CD4-positive, alpha-beta T cell treated with Interleukin-4 for 4 hours (primary cell): ENCODE measurements at regions not wholly inside any gene's neighbourhood (a gene's known extent, or its start where the extent isn't known, plus 50 kb on each side); places are given as distances from the start of the nearest gene placed in this dataset.

Experiments used
- DNase-seq: peaks from one replicate; pipeline ENCODE4 v3.0.0-alpha.2; 2020

- DNase-seq = no peak
These were observed 745.8 kb downstream of the MRPL39 start for GRCh38 chr21:24861471-24861870.

DNA sequence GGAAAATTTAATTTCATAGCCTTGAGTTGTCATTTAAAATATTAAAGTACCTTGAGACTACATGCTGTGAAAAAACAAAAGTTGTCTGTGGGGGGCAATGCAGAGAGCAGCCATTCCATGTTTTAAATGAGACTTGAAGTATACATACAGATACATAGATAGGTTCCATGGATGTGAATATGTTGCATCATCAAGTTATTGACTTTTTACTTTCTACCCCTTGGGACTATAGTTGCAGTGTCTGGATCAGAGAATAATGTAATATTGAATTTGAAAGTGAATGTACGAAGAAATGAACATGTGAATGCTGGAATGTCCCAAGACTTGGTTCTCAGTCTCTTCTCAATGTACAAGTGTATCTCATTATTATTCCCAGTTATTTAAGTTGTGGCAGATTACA is 751.0 kb downstream of the MRPL39 start:
- no peak for DNase-seq

DNA sequence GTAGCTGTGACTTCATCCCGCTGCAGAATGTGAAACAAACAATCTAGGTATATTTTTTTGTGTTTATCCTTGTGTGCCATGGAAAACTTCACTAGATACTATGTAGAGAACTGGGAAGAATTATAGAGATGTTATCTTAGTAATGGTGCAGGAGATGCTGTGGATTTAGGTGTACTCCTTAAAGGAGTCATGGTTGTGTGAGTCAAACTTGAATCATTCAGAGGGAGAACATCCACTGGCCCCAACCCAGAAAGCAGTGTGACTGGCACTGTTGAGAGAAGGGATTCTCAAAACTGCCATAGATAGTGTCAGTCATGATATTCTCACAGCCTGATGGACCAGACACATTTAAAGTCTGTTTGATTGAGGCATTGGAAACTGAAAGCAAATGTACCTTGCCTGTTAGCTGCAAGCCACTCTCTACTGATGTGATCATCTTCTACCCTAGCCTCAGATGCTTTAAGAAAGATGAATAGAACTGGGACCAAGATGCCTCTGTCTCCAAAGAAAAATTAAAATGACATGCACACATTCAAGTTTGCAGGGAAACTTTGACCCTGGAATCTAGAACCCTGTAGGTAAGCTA is 754.6 kb downstream of the MRPL39 start:
- DNase-seq = no peak

- DNase-seq = no peak
These were observed 757.2 kb downstream of the MRPL39 start for GRCh38 chr21:24850121-24850520.

DNA sequence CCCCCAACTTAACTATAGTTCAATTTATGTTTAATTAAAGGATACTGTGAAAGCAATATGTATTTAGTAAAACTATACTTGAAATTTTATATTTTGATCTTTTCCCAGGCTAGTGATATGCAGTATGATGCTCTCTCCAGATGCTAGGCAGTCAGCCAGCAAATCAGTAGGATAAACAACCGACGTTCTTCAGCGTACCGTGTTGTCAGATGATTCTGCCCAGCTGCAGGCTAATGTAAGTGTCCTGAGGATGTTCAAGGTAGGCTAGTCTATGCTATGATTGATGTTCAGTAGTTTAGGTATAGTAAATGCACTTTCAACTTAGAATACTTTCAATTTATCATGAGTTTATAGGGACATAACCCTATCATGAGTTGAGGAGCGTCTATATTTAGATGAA is 762.6 kb downstream of the MRPL39 start:
- DNase-seq = no peak

GRCh38 chr21:24840287-24840686 is 767.0 kb downstream of the MRPL39 start:
- no peak for DNase-seq

DNA sequence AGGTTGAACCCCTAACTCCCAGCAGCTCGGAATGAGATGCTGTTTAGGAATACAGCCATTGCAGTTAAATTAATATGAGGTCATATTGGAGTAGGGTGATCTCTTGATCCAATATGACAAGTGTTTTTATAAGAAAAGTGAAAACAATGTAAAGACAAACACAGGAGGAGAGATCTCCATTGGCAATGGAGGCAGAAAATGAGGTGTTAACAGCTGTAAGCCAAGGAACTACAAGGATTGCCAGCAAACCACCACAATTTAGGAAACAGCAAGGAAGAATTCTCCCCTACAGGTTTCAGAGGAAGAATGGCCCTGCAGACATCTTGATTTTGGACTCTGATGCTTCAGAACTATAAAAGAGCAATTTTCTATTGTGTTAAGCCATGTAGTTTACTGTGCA is 774.3 kb downstream of the MRPL39 start:
- no peak for DNase-seq

- DNase-seq = no peak
These were observed 777.9 kb downstream of the MRPL39 start for GRCh38 chr21:24829397-24829796.

DNA sequence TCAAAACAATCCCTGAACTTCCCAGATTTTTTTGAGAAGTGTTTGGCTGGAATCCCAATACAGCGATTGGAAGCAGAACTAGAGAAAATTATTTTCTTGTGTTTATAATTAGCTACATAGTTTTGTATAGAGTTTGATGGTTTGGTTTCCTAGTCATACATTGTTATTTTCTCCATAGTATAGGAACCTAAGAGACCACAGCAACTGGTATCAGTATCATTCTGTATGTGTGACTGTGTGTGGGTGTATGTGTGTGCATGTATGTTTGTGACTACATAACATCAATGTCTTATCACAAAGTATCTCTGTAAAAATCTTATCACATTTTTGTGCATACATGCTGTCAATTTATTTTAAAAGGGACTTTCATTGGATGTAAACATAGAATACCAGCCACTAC is 780.5 kb downstream of the MRPL39 start:
- no peak for DNase-seq

GRCh38 chr21:24825348-24825747 is 781.9 kb downstream of the MRPL39 start:
- no peak for DNase-seq

- DNase-seq = no peak
These were observed 783.1 kb downstream of the MRPL39 start for GRCh38 chr21:24824209-24824608.

DNA sequence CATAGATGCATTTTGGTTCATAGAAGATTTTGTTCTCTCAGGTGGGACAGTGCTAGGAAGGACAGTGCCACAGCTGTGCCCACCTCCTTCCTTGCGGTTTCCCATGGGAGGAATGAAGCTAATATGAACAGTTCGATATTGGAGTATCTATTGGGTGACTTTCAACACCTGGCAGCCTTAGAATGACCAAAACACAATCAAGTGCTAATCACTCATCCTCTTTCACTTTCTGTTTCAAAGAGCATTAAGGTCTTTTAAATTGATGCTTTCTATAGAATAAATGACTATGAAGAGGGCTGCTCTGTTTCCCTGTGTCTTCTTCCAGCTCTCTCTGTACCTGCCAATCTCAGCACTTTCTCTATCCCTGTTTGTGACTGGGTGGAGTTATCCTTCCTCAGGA is 784.0 kb downstream of the MRPL39 start:
- no peak for DNase-seq

DNA sequence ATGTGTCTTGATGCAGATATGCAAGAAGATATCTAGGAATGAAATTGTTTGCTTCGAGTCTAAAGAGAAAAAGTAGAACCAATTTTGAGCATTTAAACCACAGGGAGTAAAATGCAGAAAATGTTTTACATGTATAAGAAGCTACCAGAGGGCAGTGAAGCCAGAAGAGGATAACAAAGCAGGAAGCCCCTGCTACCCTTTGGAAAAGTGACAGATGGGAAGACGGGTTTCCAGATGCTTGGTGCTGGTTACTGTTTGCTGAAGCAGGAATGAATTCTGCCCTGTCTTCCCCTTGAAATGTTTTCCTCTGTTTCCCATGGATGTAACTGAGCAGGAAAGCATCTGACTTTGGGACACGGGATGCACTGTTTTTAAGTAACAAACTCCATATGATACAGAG is 822.2 kb downstream of the MRPL39 start:
- no peak for DNase-seq

- DNase-seq = no peak
These were observed 826.1 kb downstream of the MRPL39 start for GRCh38 chr21:24781146-24781545.

- DNase-seq = no peak
These were observed 847.8 kb downstream of the MRPL39 start for GRCh38 chr21:24759348-24760075.

- no peak for DNase-seq
These were observed 869.2 kb downstream of the MRPL39 start for GRCh38 chr21:24738063-24738462.

- no peak for DNase-seq
These were observed 869.9 kb downstream of the MRPL39 start for GRCh38 chr21:24737296-24737850.

GRCh38 chr21:24730661-24731060 is 876.6 kb downstream of the MRPL39 start:
- DNase-seq = no peak

- DNase-seq = no peak
These were observed 877.7 kb downstream of the MRPL39 start for GRCh38 chr21:24729568-24729967.

GRCh38 chr21:24727803-24728440 is 879.4 kb downstream of the MRPL39 start:
- no peak for DNase-seq

DNA sequence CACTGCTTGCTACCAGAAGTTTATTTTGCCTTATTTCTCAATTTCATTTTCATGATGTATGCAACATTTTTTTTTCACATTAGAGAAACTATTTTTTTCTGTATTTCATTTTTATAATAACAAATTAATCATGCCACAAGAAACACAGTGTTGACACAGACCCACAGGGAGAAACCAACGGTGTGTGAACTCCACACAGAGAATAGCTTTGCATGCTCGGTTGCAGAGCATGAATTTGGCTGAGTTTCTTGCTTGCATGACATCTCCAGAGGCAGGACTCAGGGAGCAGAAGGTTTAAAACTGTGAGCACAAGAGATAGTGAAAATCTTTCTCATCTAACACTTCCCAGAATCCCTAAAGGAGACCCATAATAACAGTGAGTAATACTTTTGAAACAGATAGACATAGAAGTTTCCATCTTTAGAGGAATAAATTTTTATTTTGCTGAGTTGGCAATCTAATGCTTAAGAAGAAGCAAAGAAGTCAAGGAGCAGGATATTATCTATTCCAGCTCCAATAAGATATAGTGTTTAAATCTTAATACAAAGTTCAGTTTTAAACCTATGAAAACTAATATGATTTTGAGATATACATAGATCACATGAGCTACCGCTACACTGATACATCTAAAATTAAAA is 890.9 kb downstream of the MRPL39 start:
- no peak for DNase-seq

GRCh38 chr21:24714646-24715200 is 892.6 kb downstream of the MRPL39 start:
- no peak for DNase-seq

GRCh38 chr21:24705201-24705600 is 902.1 kb downstream of the MRPL39 start:
- DNase-seq = no peak
